OCI-LY1 (cell line): ENCODE measurements at regions not wholly inside any gene's neighbourhood (a gene's known extent, or its start where the extent isn't known, plus 50 kb on each side); places are given as distances from the start of the nearest gene placed in this dataset.

Experiments used
- CTCF ChIP-seq: fragments of 200-600 bp; sonication (generic), shearing (Covaris generic); IDR thresholded peaks from 2 replicates; pipeline ENCODE4 v1.5.1; 2017; ENCODE audit warnings: mild to moderate bottlenecking, antibody characterized with exemption, low read length, moderate library complexity, mixed read lengths
- EZH2 ChIP-seq: fragments of 200-600 bp; sonication (generic), shearing (Covaris generic); IDR thresholded peaks from 2 replicates; pipeline ENCODE4 v1.8.0; 2017; ENCODE audit warnings: borderline replicate concordance, mixed run types, mild to moderate bottlenecking, antibody characterized with exemption, low read length, moderate library complexity, mixed read lengths

GRCh38 chr2:145157741-145158591 is 638.0 kb upstream of the ZEB2 start:
- TF ChIP-seq CTCF (no peak), EZH2 (no peak)
